Mesendoderm (in vitro differentiated cells): ENCODE measurements at regions not wholly inside any gene's neighbourhood (a gene's known extent, or its start where the extent isn't known, plus 50 kb on each side); places are given as distances from the start of the nearest gene placed in this dataset.

Source experiments
- DNase-seq: peaks from one replicate; pipeline ENCODE4 v3.0.0; 2013
- H2AK5ac ChIP-seq: 2 replicates; pipeline ENCODE4 v1.6.1; 2013; ENCODE audit warnings: low read length, inconsistent platforms
- H2BK120ac ChIP-seq: 2 replicates; pipeline ENCODE4 v1.6.1; 2013; ENCODE audit warnings: low read depth, mild to moderate bottlenecking, low read length, moderate library complexity, mixed read lengths
- H2BK15ac ChIP-seq: replicated peaks from 2 replicates; pipeline ENCODE4 v1.6.1; 2013; ENCODE audit warnings: low read depth, mild to moderate bottlenecking, moderate library complexity
- H2BK5ac ChIP-seq: 2 replicates; pipeline ENCODE4 v1.6.1; 2013; ENCODE audit warnings: low read length, inconsistent platforms
- H3K18ac ChIP-seq: 2 replicates; pipeline ENCODE4 v1.6.1; 2013; ENCODE audit warnings: mild to moderate bottlenecking, low read length, mixed read lengths
- H3K23ac ChIP-seq: one replicate; pipeline ENCODE4 v1.6.1; 2013; ENCODE audit warnings: low read length
- H3K27ac ChIP-seq: 2 replicates; pipeline ENCODE4 v1.5.1; 2013; ENCODE audit warnings: low read depth, mild to moderate bottlenecking, inconsistent platforms, low read length, moderate library complexity
- H3K27me3 ChIP-seq: 2 replicates; pipeline ENCODE4 v1.6.1; 2013; ENCODE audit warnings: low read length, control low read depth, mild to moderate bottlenecking, inconsistent platforms; ENCODE audit not compliant: insufficient read depth, poor library complexity
- H3K36me3 ChIP-seq: 2 replicates; pipeline ENCODE4 v1.6.1; 2013; ENCODE audit warnings: low read length, inconsistent platforms; ENCODE audit not compliant: control insufficient read depth, insufficient read depth
- H3K4ac ChIP-seq: one replicate; pipeline ENCODE4 v1.6.1; 2013; ENCODE audit warnings: low read depth, mild to moderate bottlenecking, low read length, moderate library complexity
- H3K4me1 ChIP-seq: 2 replicates; pipeline ENCODE4 v1.6.1; 2013; ENCODE audit warnings: low read depth, low read length, inconsistent platforms; ENCODE audit not compliant: control insufficient read depth
- H3K4me2 ChIP-seq: 2 replicates; pipeline ENCODE4 v1.6.1; 2013; ENCODE audit warnings: low read length
- H3K4me3 ChIP-seq: 2 replicates; pipeline ENCODE4 v1.5.1; 2013; ENCODE audit warnings: mild to moderate bottlenecking, low read length
- H3K56ac ChIP-seq: one replicate; pipeline ENCODE4 v1.6.1; 2013; ENCODE audit warnings: low read length
- H3K79me1 ChIP-seq: 2 replicates; pipeline ENCODE4 v1.6.1; 2013; ENCODE audit warnings: low read length, inconsistent platforms
- H3K79me2 ChIP-seq: 2 replicates; pipeline ENCODE4 v1.6.1; 2013; ENCODE audit warnings: mild to moderate bottlenecking, low read length; ENCODE audit not compliant: control insufficient read depth, insufficient read depth
- H3K9ac ChIP-seq: 2 replicates; pipeline ENCODE4 v1.6.1; 2013; ENCODE audit warnings: low read length, inconsistent platforms
- H4K5ac ChIP-seq: one replicate; pipeline ENCODE4 v1.6.1; 2013; ENCODE audit warnings: low read length
- H4K8ac ChIP-seq: one replicate; pipeline ENCODE4 v1.6.1; 2013; ENCODE audit warnings: low read depth, mild to moderate bottlenecking, control low read depth, low read length, moderate library complexity
- WGBS: extraction: QIAGEN DNeasy Blood & Tissue Kit; methylation state at CpG from one replicate; pipeline ENCODE4 v1.1.7; 2013; ENCODE audit warnings: low lambda C conversion rate, missing lambda C conversion rate; ENCODE audit not compliant: insufficient coverage; ENCODE audit errors: extremely low coverage; 5-methylcytosine and 5-hydroxymethylcytosine counted together

DNA sequence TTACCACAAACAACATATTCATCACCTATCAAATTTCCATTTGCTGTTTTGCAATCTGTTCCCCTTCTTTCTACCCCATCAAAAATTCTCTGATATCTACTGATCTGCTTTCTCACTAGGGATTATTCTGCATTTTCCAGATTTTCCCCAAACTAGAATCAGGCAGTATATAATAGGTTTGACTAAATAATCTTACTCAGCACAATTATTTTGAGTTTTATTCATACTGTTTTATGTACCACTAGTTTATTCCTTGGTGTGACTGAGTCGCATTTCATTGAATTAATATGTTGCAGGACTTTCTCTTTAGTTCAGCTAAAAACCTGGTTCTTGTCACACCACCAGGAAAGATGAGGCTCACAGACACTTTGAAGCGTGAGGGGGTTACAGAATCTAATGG, 131.4 kb downstream of the CYLC2 start:
- no CpG with 5 or more reads among the region's 2 CpGs for WGBS

DNA sequence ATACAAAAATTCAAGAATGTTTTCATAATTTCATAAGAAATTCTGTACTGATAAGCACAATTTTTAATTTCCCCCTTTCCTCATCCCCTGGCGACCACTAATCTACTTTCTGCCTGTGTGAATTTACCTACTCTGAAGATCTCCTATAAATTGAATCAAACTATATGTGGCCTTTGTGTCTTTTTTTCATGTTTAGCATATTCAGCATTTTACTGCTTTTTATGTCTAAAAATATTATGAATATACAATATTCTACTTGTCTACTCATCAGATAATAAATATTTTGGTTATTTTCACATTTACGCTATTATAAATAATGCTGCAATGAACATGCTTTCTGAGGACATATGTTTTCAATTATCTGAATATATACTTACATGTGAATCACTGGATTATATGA, 144.8 kb downstream of the CYLC2 start:
- no peaks in the 10 kb centered on the region for H3K27me3 ChIP-seq
- H3K4me1 ChIP-seq, result no peaks in the 10 kb centered on the region
- H3K9ac ChIP-seq, result no peak overlapping the region
- H3K4ac ChIP-seq, result no peak overlapping the region
- no peak overlapping the region for H2BK15ac ChIP-seq
- DNase-seq, result no peak
- no peak overlapping the region for H3K4me3 ChIP-seq
- H3K18ac ChIP-seq, result no peak overlapping the region
- H3K79me1 ChIP-seq, result no peaks in the 10 kb centered on the region
- no peak overlapping the region for H4K5ac ChIP-seq
- H4K8ac ChIP-seq, result no peak overlapping the region
- H3K23ac ChIP-seq, result no peak overlapping the region
- no peak overlapping the region for H3K27ac ChIP-seq
- H3K79me2 ChIP-seq, result no peaks in the 10 kb centered on the region
- no peak overlapping the region for H3K56ac ChIP-seq
- no peak overlapping the region for H2BK120ac ChIP-seq
- H2BK5ac ChIP-seq, result no peak overlapping the region
- no peak overlapping the region for H3K4me2 ChIP-seq
- no peak overlapping the region for H2AK5ac ChIP-seq
- H3K36me3 ChIP-seq, result no peaks in the 10 kb centered on the region
- no CpG with 5 or more reads among the region's 2 CpGs for WGBS

More for the DNA sequence above, 131.4 kb downstream of the CYLC2 start:
- Histone ChIP-seq H2AK5ac (no peak overlapping the region), H3K79me1 (no peaks in the 10 kb centered on the region), H3K36me3 (no peaks in the 10 kb centered on the region), H3K4ac (no peak overlapping the region), H3K18ac (no peak overlapping the region), H4K8ac (no peak overlapping the region), H3K9ac (no peak overlapping the region), H3K27me3 (no peaks in the 10 kb centered on the region), H3K4me1 (no peaks in the 10 kb centered on the region), H3K4me3 (no peak overlapping the region), H3K27ac (no peak overlapping the region), H2BK120ac (no peak overlapping the region), H3K4me2 (no peak overlapping the region), H3K79me2 (no peaks in the 10 kb centered on the region), H3K56ac (no peak overlapping the region), H2BK15ac (no peak overlapping the region), H2BK5ac (no peak overlapping the region), H4K5ac (no peak overlapping the region), H3K23ac (no peak overlapping the region)
- no peak for DNase-seq

DNA sequence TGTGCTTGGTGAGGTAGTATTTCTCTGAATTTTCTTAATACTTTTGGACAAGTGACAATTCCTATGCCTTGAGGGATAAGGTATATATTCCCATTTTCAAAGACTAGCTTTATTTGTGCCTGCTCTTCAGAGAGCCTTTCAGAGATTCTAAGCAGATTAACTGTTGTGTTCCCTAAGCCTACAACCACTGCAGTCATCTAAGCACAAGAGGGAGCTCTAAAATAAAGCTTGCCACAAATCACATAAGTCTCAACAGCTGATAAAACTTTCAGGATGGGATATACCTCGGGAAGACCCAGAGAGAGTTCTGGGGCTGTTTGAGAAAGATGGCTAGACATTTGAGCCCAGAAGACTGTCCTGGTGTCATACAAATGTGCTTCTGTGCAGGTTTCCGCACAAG, 157.3 kb downstream of the CYLC2 start:
- no peak overlapping the region for H4K5ac ChIP-seq
- no peak overlapping the region for H2BK120ac ChIP-seq
- no peaks in the 10 kb centered on the region for H3K79me1 ChIP-seq
- no peaks in the 10 kb centered on the region for H3K79me2 ChIP-seq
- no peak overlapping the region for H3K18ac ChIP-seq
- no peak overlapping the region for H2AK5ac ChIP-seq
- peak; percentile 39 for DNase-seq
- H3K4me2 ChIP-seq, result no peak overlapping the region
- H3K27ac ChIP-seq, result no peak overlapping the region
- no peak overlapping the region for H3K4ac ChIP-seq
- H3K36me3 ChIP-seq, result no peaks in the 10 kb centered on the region
- no peak overlapping the region for H3K9ac ChIP-seq
- H3K23ac ChIP-seq, result no peak overlapping the region
- H2BK15ac ChIP-seq, result no peak overlapping the region
- H3K4me1 ChIP-seq, result no peaks in the 10 kb centered on the region
- H4K8ac ChIP-seq, result no peak overlapping the region
- H3K4me3 ChIP-seq, result no peak overlapping the region
- no peak overlapping the region for H3K56ac ChIP-seq
- WGBS, result no CpG with 5 or more reads among the region's 2 CpGs
- no peaks in the 10 kb centered on the region for H3K27me3 ChIP-seq
- H2BK5ac ChIP-seq, result no peak overlapping the region

DNA sequence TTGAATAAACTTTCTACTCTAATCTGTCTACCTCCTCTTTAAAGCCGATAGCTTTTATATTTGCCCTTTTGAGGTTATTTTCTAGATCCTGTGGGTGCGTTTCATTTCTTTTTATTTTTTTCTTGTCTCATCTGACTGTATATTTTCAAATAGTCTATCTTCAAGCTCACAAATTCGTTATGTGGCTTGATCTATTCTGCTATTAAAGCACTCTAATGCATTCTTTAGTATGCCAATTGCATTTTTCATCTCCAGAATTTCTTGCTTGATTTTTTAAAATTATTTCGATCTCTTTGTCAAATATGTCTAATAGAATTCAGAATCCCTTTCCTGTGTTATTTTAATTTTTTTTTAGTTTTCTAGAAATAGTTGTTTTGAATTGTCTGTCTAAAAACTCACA, 172.4 kb downstream of the CYLC2 start:
- no peak overlapping the region for H3K4me2 ChIP-seq
- H3K36me3 ChIP-seq, result no peaks in the 10 kb centered on the region
- H4K5ac ChIP-seq, result no peak overlapping the region
- DNase-seq, result no peak
- H3K27ac ChIP-seq, result no peak overlapping the region
- H3K4me1 ChIP-seq, result no peaks in the 10 kb centered on the region
- H3K18ac ChIP-seq, result no peak overlapping the region
- no peak overlapping the region for H2AK5ac ChIP-seq
- H2BK120ac ChIP-seq, result no peak overlapping the region
- H3K4ac ChIP-seq, result no peak overlapping the region
- no CpG with 5 or more reads among the region's 4 CpGs for WGBS
- no peak overlapping the region for H3K9ac ChIP-seq
- H2BK5ac ChIP-seq, result no peak overlapping the region
- no peaks in the 10 kb centered on the region for H3K79me1 ChIP-seq
- no peaks in the 10 kb centered on the region for H3K27me3 ChIP-seq
- no peak overlapping the region for H3K23ac ChIP-seq
- H2BK15ac ChIP-seq, result no peak overlapping the region
- no peak overlapping the region for H3K56ac ChIP-seq
- no peaks in the 10 kb centered on the region for H3K79me2 ChIP-seq
- H3K4me3 ChIP-seq, result no peak overlapping the region
- no peak overlapping the region for H4K8ac ChIP-seq

DNA sequence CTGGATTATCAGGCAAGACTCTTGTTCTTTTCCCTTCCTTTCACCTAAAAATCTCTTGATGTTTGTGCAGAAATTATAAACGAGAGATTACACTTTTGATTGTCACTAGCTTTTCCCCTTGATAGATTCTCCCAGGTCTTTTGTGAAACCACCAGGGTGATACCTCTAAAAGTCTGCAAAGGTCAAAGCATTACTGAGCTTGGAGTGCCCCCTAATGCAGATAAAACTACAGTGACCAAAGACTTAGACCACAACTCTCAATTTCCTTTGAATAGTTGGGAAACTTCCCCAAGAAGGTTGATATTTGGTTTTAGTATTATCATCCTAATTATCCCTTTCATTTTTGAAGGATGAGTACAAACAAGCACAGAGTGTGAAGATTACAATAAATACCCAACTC, 173.1 kb downstream of the CYLC2 start:
- H3K4me2 ChIP-seq, result no peak overlapping the region
- H2BK15ac ChIP-seq, result no peak overlapping the region
- H3K36me3 ChIP-seq, result no peaks in the 10 kb centered on the region
- no peak overlapping the region for H4K5ac ChIP-seq
- WGBS, result no CpG with 5 or more reads among the region's 1 CpG
- no peak overlapping the region for H2AK5ac ChIP-seq
- H3K56ac ChIP-seq, result no peak overlapping the region
- no peak overlapping the region for H3K4ac ChIP-seq
- DNase-seq, result peak; percentile 47
- no peaks in the 10 kb centered on the region for H3K79me2 ChIP-seq
- H3K27me3 ChIP-seq, result no peaks in the 10 kb centered on the region
- no peak overlapping the region for H2BK120ac ChIP-seq
- no peak overlapping the region for H4K8ac ChIP-seq
- no peak overlapping the region for H3K27ac ChIP-seq
- H3K4me1 ChIP-seq, result no peaks in the 10 kb centered on the region
- no peak overlapping the region for H3K18ac ChIP-seq
- no peak overlapping the region for H3K4me3 ChIP-seq
- H3K79me1 ChIP-seq, result no peaks in the 10 kb centered on the region
- H3K23ac ChIP-seq, result no peak overlapping the region
- H2BK5ac ChIP-seq, result no peak overlapping the region
- H3K9ac ChIP-seq, result no peak overlapping the region

DNA sequence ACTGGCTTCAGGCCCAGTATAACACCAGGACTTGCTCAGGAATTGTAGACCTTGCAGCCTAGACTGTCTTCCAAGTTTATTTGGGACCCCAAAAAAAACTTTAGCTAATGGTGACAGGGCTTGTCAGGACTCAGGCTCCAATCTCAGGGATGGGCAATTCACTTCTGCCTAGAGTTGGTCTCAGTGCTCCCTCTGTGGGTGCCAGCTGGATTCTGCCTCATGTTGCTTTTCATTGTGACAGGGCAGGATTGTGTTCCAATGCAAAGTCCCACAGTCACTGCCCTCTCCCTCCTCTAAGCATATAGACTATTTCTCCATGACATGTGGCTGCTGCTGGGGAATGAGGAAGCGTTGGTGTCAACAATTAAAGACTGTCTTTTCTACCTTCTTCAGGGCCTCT, 174.7 kb downstream of the CYLC2 start:
- Histone ChIP-seq H3K79me2 (no peaks in the 10 kb centered on the region), H2BK120ac (no peak overlapping the region), H3K18ac (no peak overlapping the region), H4K5ac (no peak overlapping the region), H3K4ac (no peak overlapping the region), H3K79me1 (no peaks in the 10 kb centered on the region), H3K23ac (no peak overlapping the region), H3K4me2 (no peak overlapping the region), H3K27ac (no peak overlapping the region), H3K56ac (no peak overlapping the region), H2BK5ac (no peak overlapping the region), H4K8ac (no peak overlapping the region), H3K27me3 (no peaks in the 10 kb centered on the region), H2BK15ac (no peak overlapping the region), H3K36me3 (no peaks in the 10 kb centered on the region), H3K4me1 (no peaks in the 10 kb centered on the region), H3K4me3 (no peak overlapping the region), H3K9ac (no peak overlapping the region), H2AK5ac (no peak overlapping the region)
- WGBS, result no CpG with 5 or more reads among the region's 1 CpG
- peak; percentile 42 for DNase-seq
